ENCODE measurements at regions not wholly inside any gene's neighbourhood (a gene's known extent, or its start where the extent isn't known, plus 50 kb on each side); places are given as distances from the start of the nearest gene placed in this dataset.

DNA sequence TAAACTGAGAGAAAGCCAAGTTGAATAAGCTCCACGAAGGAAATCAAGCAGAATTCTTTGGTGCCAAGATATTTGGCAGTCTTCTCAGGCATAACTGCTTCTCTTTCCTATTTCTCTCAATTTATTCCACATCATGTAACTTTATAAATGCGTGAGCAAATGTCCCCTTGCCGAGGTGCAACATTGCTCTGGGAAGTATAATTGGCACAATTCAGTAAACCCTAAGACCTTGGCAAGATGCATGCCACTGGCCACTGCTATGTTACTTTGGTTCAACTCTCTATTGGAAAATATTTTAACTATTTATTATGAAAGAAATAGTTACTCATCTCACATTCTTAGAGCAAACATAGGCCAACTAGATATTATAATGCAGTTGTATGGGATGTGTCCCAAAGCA, 170.2 kb downstream of the SUCNR1 start:
- H3K9ac ChIP-seq (ENCODE audit: low read length): no peak overlapping the region
- no peaks in the 10 kb centered on the region for H4K20me1 ChIP-seq (ENCODE audit: insufficient read depth, low read length)
- H3K9me3 ChIP-seq (replicated peaks; ENCODE audit: insufficient read depth, low read length): no peaks in the 10 kb centered on the region
- no peak overlapping the region for H3K4me3 ChIP-seq (ENCODE audit: low read length)
- no peaks in the 10 kb centered on the region for H3K79me2 ChIP-seq (ENCODE audit: low read length)
- H3K9me2 ChIP-seq (replicated peaks; ENCODE audit: insufficient read depth, low read length): no peaks in the 10 kb centered on the region
- H3K27ac ChIP-seq (ENCODE audit: low read length): no peak overlapping the region
- no peak overlapping the region for H2AFZ ChIP-seq (ENCODE audit: low read length)
- no peak overlapping the region for H3K4me2 ChIP-seq (ENCODE audit: low read depth, low read length)
- TF ChIP-seq EZH2 (optimal IDR thresholded peaks at IDR 0.05; ENCODE audit: low read depth, low read length) (no peak), EZH2phosphoT487 (IDR thresholded peaks at IDR 0.05; ENCODE audit: low read length) (no peak)
- TF ChIP-seq, protein P1, sequence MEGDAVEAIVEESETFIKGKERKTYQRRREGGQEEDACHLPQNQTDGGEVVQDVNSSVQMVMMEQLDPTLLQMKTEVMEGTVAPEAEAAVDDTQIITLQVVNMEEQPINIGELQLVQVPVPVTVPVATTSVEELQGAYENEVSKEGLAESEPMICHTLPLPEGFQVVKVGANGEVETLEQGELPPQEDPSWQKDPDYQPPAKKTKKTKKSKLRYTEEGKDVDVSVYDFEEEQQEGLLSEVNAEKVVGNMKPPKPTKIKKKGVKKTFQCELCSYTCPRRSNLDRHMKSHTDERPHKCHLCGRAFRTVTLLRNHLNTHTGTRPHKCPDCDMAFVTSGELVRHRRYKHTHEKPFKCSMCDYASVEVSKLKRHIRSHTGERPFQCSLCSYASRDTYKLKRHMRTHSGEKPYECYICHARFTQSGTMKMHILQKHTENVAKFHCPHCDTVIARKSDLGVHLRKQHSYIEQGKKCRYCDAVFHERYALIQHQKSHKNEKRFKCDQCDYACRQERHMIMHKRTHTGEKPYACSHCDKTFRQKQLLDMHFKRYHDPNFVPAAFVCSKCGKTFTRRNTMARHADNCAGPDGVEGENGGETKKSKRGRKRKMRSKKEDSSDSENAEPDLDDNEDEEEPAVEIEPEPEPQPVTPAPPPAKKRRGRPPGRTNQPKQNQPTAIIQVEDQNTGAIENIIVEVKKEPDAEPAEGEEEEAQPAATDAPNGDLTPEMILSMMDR (IDR thresholded peaks at IDR 0.05; ENCODE audit: low read length): no peak
- H3K4me1 ChIP-seq (ENCODE audit: low read length): peaks cover 5% of the 10 kb centered on the region; the same call in 1 of the 2 replicates
- no peaks in the 10 kb centered on the region for H3K27me3 ChIP-seq (replicated peaks; ENCODE audit: insufficient read depth, low read length)
- no peaks in the 10 kb centered on the region for H3F3A ChIP-seq (ENCODE audit: insufficient read depth, low read length)
- H3K36me3 ChIP-seq (replicated peaks; ENCODE audit: insufficient read depth, low read length): no peaks in the 10 kb centered on the region
- no peak for DNase-seq

DNA sequence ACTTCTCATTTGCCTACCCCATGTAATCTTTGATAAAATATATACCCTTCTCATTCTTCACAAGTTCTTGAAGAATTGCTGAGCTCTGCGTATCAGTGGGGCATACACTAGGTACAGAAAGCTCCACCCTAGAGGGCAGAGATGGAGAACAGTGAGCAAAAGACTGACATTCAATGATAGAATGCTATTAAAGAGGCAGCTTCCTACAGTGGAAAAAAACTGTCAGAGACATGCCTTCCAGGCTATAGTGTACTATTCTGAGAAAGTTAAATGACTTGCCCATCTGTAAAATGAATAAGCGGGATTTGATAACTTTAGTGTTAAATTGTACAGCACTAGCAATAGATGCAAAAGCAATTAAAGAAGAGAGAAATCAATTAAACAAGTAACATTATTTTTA, 172.8 kb downstream of the SUCNR1 start:
- Histone ChIP-seq H3K79me2 (ENCODE audit: low read length) (no peaks in the 10 kb centered on the region), H3K4me2 (ENCODE audit: low read depth, low read length) (no peak overlapping the region), H3K9me2 (replicated peaks; ENCODE audit: insufficient read depth, low read length) (no peaks in the 10 kb centered on the region), H3K4me1 (ENCODE audit: low read length) (no peaks in the 10 kb centered on the region), H2AFZ (ENCODE audit: low read length) (no peak overlapping the region), H3K4me3 (ENCODE audit: low read length) (no peak overlapping the region), H3K27me3 (replicated peaks; ENCODE audit: insufficient read depth, low read length) (no peaks in the 10 kb centered on the region), H3K9me3 (replicated peaks; ENCODE audit: insufficient read depth, low read length) (no peaks in the 10 kb centered on the region), H3K9ac (ENCODE audit: low read length) (no peak overlapping the region), H3K27ac (ENCODE audit: low read length) (no peak overlapping the region), H4K20me1 (ENCODE audit: insufficient read depth, low read length) (no peaks in the 10 kb centered on the region), H3K36me3 (replicated peaks; ENCODE audit: insufficient read depth, low read length) (no peaks in the 10 kb centered on the region), H3F3A (ENCODE audit: insufficient read depth, low read length) (no peaks in the 10 kb centered on the region)
- no peak for DNase-seq
- TF ChIP-seq, protein P1 (IDR thresholded peaks at IDR 0.05; ENCODE audit: low read length): no peak
- no peak for TF ChIP-seq EZH2 (optimal IDR thresholded peaks at IDR 0.05; ENCODE audit: low read depth, low read length)
- no peak for TF ChIP-seq EZH2phosphoT487 (IDR thresholded peaks at IDR 0.05; ENCODE audit: low read length)

DNA sequence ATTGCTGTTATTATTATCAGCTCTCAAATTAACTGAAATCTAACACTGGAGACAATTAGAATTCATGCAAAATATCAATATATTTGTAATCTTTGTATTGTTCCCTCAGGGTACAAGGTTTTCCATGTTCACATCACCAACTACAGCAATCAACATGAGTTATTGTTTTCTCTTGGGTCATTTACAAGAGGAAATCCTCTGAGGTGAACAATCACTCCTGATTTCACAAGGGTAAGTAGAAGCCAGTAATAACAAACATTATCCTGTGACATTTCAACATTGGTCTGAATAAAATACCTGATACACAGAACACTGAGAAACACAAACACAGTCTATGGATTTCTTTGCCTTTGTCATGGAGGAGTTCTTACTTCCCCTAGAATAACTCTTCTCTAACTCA, 174.0 kb downstream of the SUCNR1 start:
- Histone ChIP-seq H3K9me2 (replicated peaks; ENCODE audit: insufficient read depth, low read length) (no peaks in the 10 kb centered on the region), H3F3A (ENCODE audit: insufficient read depth, low read length) (no peaks in the 10 kb centered on the region), H3K36me3 (replicated peaks; ENCODE audit: insufficient read depth, low read length) (no peaks in the 10 kb centered on the region), H3K9ac (ENCODE audit: low read length) (no peak overlapping the region), H4K20me1 (ENCODE audit: insufficient read depth, low read length) (no peaks in the 10 kb centered on the region), H3K4me3 (ENCODE audit: low read length) (no peak overlapping the region), H2AFZ (ENCODE audit: low read length) (no peak overlapping the region), H3K9me3 (replicated peaks; ENCODE audit: insufficient read depth, low read length) (no peaks in the 10 kb centered on the region), H3K79me2 (ENCODE audit: low read length) (no peaks in the 10 kb centered on the region), H3K27me3 (replicated peaks; ENCODE audit: insufficient read depth, low read length) (no peaks in the 10 kb centered on the region), H3K4me1 (ENCODE audit: low read length) (no peaks in the 10 kb centered on the region), H3K4me2 (ENCODE audit: low read depth, low read length) (no peak overlapping the region), H3K27ac (ENCODE audit: low read length) (no peak overlapping the region)
- TF ChIP-seq EZH2 (optimal IDR thresholded peaks at IDR 0.05; ENCODE audit: low read depth, low read length): no peak
- TF ChIP-seq, protein P1 (IDR thresholded peaks at IDR 0.05; ENCODE audit: low read length): no peak
- no peak for TF ChIP-seq EZH2phosphoT487 (IDR thresholded peaks at IDR 0.05; ENCODE audit: low read length)
- no peak for DNase-seq

Data from MM.1S (cell line).